Lower lobe of right lung (tissue), 2 donors: ENCODE measurements at regions not wholly inside any gene's neighbourhood (a gene's known extent, or its start where the extent isn't known, plus 50 kb on each side); places are given as distances from the start of the nearest gene placed in this dataset.

Experiments
- ATAC-seq, 2 donors: fragments of 200-7000 bp; cut with Tn5 transposase; one replicate each; pipeline ENCODE4 v1.9.1; 2020 to 2022; ENCODE audit warnings: mild to moderate bottlenecking in 2 of 2, moderate library complexity in 2 of 2
- DNase-seq: peaks from one replicate; pipeline ENCODE4 v3.0.0-alpha.2; 2020
- H3K27ac ChIP-seq: fragments of 200-600 bp; one replicate; pipeline ENCODE4 v1.8.0; 2022
- H3K27me3 ChIP-seq: fragments of 200-600 bp; one replicate; pipeline ENCODE4 v1.8.0; 2022; ENCODE audit warnings: low read depth
- H3K36me3 ChIP-seq: fragments of 200-600 bp; one replicate; pipeline ENCODE4 v1.8.0; 2022; ENCODE audit warnings: mild to moderate bottlenecking
- H3K4me1 ChIP-seq: fragments of 200-600 bp; one replicate; pipeline ENCODE4 v1.8.0; 2022
- H3K4me3 ChIP-seq: fragments of 200-600 bp; one replicate; pipeline ENCODE4 v1.8.0; 2022; ENCODE audit warnings: mild to moderate bottlenecking
- H3K9me3 ChIP-seq: fragments of 200-600 bp; one replicate; pipeline ENCODE4 v1.8.0; 2022
- CTCF ChIP-seq: fragments of 200-600 bp; IDR thresholded peaks from one replicate; pipeline ENCODE4 v1.8.0; 2022; ENCODE audit warnings: antibody characterized with exemption, mild to moderate bottlenecking
- intact Hi-C: fragments of 100-400 bp; cut with DNase I; formaldehyde crosslinking; loops from one replicate; pipeline ENCODE4 v1.11.0; 2022
- donor health status: DM: no; HTN: yes; CAD: no; lungs with severe emphysema.

- ATAC-seq: no peak
- Histone ChIP-seq H3K36me3 (no peaks in the 10 kb centered on the region), H3K4me3 (no peak overlapping the region), H3K4me1 (no peaks in the 10 kb centered on the region), H3K27ac (no peak overlapping the region), H3K27me3 (no peaks in the 10 kb centered on the region), H3K9me3 (no peaks in the 10 kb centered on the region)
- DNase-seq: no peak
- intact Hi-C loops: no loop called here
- TF ChIP-seq CTCF: no peak
Observed at GRCh38 chr11:90723475-90723874, 500.6 kb upstream of the CHORDC1 start.

- TF ChIP-seq CTCF: no peak
- no peak for DNase-seq
- intact Hi-C loops: no loop called here
- H3K36me3 ChIP-seq: no peaks in the 10 kb centered on the region
- H3K4me3 ChIP-seq: no peak overlapping the region
- no peaks in the 10 kb centered on the region for H3K9me3 ChIP-seq
- no peak for ATAC-seq
- H3K4me1 ChIP-seq: no peaks in the 10 kb centered on the region
- H3K27me3 ChIP-seq: no peaks in the 10 kb centered on the region
- H3K27ac ChIP-seq: no peak overlapping the region
Observed at GRCh38 chr11:90722552-90723190, 499.8 kb upstream of the CHORDC1 start.

- no peak overlapping the region for H3K27ac ChIP-seq
- ATAC-seq: no peak
- no peak for TF ChIP-seq CTCF
Observed at GRCh38 chr11:90717522-90717921, 494.7 kb upstream of the CHORDC1 start.

GRCh38 chr11:90705661-90706060, 482.8 kb upstream of the CHORDC1 start:
- Histone ChIP-seq H3K4me1 (no peaks in the 10 kb centered on the region), H3K4me3 (no peak overlapping the region), H3K27ac (no peak overlapping the region), H3K36me3 (no peaks in the 10 kb centered on the region), H3K9me3 (no peaks in the 10 kb centered on the region), H3K27me3 (no peaks in the 10 kb centered on the region)
- TF ChIP-seq CTCF: no peak
- intact Hi-C loops: no loop called here
- no peak for ATAC-seq
- no peak for DNase-seq

More at GRCh38 chr11:90717522-90717921, 494.7 kb upstream of the CHORDC1 start:
- intact Hi-C loops: no loop called here
- Histone ChIP-seq H3K9me3 (peaks cover 9% of the 10 kb centered on the region), H3K27me3 (no peaks in the 10 kb centered on the region), H3K36me3 (no peaks in the 10 kb centered on the region), H3K4me1 (no peaks in the 10 kb centered on the region), H3K4me3 (no peak overlapping the region)
- DNase-seq: no peak

GRCh38 chr11:90704510-90704909, 481.7 kb upstream of the CHORDC1 start:
- no peaks in the 10 kb centered on the region for H3K36me3 ChIP-seq
- H3K4me3 ChIP-seq: no peak overlapping the region
- H3K9me3 ChIP-seq: no peaks in the 10 kb centered on the region
- no peaks in the 10 kb centered on the region for H3K4me1 ChIP-seq
- no peak for DNase-seq
- no peaks in the 10 kb centered on the region for H3K27me3 ChIP-seq
- ATAC-seq: no peak
- intact Hi-C loops: no loop called here
- no peak for TF ChIP-seq CTCF
- H3K27ac ChIP-seq: no peak overlapping the region

- Histone ChIP-seq H3K27me3 (no peaks in the 10 kb centered on the region), H3K36me3 (no peaks in the 10 kb centered on the region), H3K4me3 (no peak overlapping the region), H3K27ac (no peak overlapping the region), H3K9me3 (no peaks in the 10 kb centered on the region), H3K4me1 (no peaks in the 10 kb centered on the region)
- intact Hi-C loops: no loop called here
- ATAC-seq (no peak), DNase-seq (no peak)
- TF ChIP-seq CTCF: no peak
Observed at GRCh38 chr11:90701716-90702115, 478.9 kb upstream of the CHORDC1 start.
